Loucy (cell line): ENCODE measurements at regions not wholly inside any gene's neighbourhood (a gene's known extent, or its start where the extent isn't known, plus 50 kb on each side); places are given as distances from the start of the nearest gene placed in this dataset.

Experiments
- CTCF ChIP-seq: fragments of 200-600 bp; sonication (generic); conservative IDR thresholded peaks from 2 replicates; pipeline ENCODE4 v1.5.1; 2014; ENCODE audit warnings: mild to moderate bottlenecking, antibody characterized with exemption, low read length
- EZH2phosphoT487 ChIP-seq: fragments of 200-600 bp; IDR thresholded peaks from 2 replicates; pipeline ENCODE4 v1.6.1; 2018; ENCODE audit warnings: antibody characterized with exemption, mild to moderate bottlenecking, moderate library complexity, borderline replicate concordance

GRCh38 chr5:42887575-42887974 is 75.9 kb upstream of the SELENOP start:
- no peak for TF ChIP-seq CTCF
- TF ChIP-seq EZH2phosphoT487: no peak
